IPS-NIHi7 (cell line): ENCODE measurements at regions not wholly inside any gene's neighbourhood (a gene's known extent, or its start where the extent isn't known, plus 50 kb on each side); places are given as distances from the start of the nearest gene placed in this dataset.

ENCODE experiments used
- DNase-seq: peaks from one replicate; pipeline ENCODE4 v3.0.0; 2012; ENCODE audit warnings: mixed read lengths; ENCODE audit errors: extremely low spot score

DNA sequence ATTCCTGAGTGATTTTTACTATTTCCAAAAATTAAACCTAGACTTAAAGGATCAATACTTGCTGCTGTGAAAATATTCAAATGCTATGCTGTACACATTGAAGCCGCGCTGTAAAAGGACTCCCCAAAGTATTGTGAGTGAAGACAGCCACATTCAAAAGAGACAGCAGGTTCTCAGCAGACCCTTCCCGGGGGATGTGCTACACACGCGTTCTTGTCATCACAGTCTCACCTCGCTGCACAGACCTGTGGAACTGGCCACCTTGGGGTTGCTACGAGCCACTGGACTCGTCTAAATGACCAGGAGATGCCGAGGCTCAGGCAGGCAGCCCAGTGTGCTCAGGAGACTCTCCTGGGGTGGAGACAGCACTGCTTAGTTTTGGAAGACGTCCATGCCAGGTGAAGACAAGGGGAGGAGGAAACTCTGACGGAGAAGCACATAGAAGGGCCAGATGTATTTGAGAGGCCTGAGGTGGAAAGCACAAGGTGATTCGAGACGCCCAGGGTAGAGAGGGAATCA, 367.7 kb upstream of the SHH start:
- DNase-seq, result no peak

GRCh38 chr7:156178857-156179256, 366.6 kb upstream of the SHH start:
- no peak for DNase-seq

GRCh38 chr7:156178214-156178613, 366.0 kb upstream of the SHH start:
- no peak for DNase-seq

GRCh38 chr7:156177422-156178055, 365.3 kb upstream of the SHH start:
- DNase-seq, result no peak

- DNase-seq, result no peak
Observed at GRCh38 chr7:156176039-156176438, 363.8 kb upstream of the SHH start.

DNA sequence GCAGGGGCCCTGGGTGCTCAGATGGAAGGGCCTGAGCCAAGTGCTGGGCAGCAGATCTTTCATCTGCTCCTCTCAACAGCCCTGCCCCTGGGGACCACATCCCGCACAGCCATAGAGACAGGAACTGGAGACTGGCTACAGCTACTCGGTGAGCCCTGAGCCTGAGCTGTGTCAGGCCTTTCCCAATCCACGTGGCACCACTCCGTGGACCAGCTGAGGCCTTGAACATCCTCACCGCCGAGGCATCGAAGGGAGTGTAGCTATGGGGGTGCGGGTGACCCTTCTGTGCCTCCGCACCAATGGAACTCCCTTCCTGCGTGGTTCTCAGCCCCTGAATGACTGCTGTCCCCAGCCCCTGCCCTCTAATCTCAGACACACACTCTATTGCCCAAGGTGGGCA, 362.7 kb upstream of the SHH start:
- no peak for DNase-seq

- DNase-seq, result no peak
Observed at GRCh38 chr7:156174428-156174827, 362.2 kb upstream of the SHH start.

- no peak for DNase-seq
Observed at GRCh38 chr7:156173748-156174353, 361.6 kb upstream of the SHH start.

- DNase-seq, result no peak
Observed at GRCh38 chr7:156173346-156173745, 361.1 kb upstream of the SHH start.

GRCh38 chr7:156172638-156173037, 360.4 kb upstream of the SHH start:
- no peak for DNase-seq

- DNase-seq, result no peak
Observed at GRCh38 chr7:156169474-156170370, 357.5 kb upstream of the SHH start.

- no peak for DNase-seq
Observed at GRCh38 chr7:156168434-156168833, 356.2 kb upstream of the SHH start.

- DNase-seq, result no peak
Observed at GRCh38 chr7:156167987-156168386, 355.7 kb upstream of the SHH start.

DNA sequence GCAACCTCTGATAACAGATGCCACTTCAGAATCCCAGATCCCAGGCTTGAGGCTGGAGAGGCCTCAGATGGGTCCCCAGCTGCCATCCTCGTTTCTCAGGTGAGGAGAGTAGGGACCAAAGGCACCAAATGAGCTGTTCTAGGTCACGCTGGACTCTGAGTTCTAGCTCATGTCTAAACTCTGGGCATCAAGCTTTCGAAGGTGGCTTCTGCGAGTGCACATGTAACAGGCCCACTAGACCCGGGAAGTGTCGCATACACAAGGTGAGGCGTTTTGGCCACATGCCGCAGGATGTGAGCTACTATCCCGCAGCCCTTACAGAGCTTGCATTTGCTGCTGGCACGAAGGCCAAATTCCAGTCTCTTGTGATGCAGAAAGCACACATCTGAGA, 355.1 kb upstream of the SHH start:
- DNase-seq, result no peak

DNA sequence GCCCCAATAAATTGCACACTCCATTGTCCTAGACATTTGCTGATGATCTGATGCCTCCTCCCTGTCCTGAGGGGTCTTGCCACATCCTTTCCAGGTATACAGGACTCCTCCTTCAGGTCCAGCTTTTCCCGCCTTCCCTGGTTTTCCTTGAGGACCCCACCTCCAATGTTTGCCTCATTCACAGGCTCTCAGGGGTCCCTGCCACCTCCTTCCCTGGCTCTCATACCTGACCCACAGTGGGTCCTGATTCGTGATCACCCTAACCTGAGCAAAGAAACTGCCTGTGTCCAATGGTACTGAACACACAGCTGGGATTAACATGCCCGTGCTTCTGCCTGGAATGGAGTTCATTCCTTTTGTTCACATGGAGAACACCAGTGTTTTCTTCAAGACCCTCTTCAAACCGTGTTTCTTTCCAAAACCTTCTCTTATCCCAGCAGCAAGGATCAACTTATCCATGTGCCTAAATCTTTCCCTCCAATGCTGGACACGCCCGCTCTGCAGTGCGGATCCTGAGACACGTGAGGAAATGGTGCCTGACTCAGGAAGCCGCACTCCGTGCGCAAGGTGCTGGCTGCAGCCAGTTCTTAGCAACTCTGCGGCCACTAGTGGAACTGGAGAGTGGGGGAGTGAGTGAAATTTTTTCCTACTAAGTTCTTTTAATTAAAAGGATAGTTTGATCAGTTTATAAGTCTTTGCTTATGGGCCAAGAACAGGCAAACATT, 354.6 kb upstream of the SHH start:
- no peak for DNase-seq

GRCh38 chr7:156163747-156164146, 351.5 kb upstream of the SHH start:
- no peak for DNase-seq

DNA sequence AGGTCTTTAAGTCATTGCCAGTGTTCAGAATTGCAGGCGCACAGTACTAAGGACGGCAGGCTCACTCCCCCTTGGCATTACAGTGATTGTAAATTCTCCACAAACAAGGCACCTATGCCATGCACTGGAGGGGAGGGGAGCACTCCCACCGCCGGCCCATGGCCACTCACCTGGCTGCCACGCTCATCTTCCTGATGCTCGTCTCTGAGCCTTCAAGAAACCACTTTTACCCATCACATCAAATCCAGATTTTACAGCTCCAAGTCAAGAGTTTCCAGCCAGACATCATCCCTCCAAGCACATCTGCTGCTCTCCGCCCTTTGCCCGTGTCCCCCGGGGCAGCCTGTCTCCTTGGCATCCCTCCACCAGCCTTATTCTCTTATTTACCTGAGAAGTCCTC, 350.2 kb upstream of the SHH start:
- no peak for DNase-seq

DNA sequence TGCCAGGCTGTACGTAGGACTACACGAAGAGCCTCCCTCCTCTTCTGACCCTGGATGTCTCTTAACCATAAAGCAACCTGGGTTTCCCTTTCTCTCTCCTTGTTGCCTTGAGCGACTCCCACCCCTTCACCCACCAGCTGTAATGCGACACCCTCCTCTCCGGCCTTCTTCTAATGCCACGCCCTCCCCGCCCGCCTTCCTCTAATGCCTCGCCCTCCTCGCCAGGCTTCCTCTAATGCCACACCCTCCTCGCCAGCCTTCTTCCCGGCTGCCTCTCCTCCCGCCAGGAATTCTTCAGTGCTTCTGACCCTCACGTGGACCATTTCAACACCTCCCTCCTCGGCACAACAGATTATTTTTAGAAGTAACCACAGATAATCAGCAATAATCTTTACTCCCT, 348.5 kb upstream of the SHH start:
- peak; percentile 89 for DNase-seq

DNA sequence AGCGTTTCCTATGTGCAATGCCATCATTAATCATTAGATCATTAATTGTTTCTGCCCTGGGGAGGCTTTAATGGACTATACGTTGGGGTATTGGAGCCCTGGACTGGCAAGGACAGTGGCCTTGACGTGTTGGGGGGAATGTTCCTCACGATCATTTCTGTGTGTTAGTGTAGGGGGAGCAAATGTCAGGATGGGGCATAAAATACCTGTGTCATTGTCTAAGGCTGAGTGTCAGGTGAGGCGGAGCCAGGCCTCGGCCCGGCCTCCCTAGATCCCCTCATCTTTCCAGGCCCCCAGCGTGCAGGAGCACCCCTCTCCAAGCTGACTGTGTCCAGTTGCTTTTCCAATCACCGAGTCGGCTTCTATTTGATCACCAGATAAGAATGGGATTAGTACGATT, 346.4 kb upstream of the SHH start:
- DNase-seq, result no peak

- DNase-seq, result no peak
Observed at GRCh38 chr7:156158213-156158612, 345.9 kb upstream of the SHH start.

GRCh38 chr7:156157409-156158012, 345.2 kb upstream of the SHH start:
- DNase-seq, result no peak
